Gastroesophageal sphincter (tissue), 3 donors: ENCODE measurements at regions not wholly inside any gene's neighbourhood (a gene's known extent, or its start where the extent isn't known, plus 50 kb on each side); places are given as distances from the start of the nearest gene placed in this dataset.

Experiments used
- CTCF ChIP-seq, 4 experiments: fragments of 200-600 bp in 2 of 4; fragments of 450-650 bp in 2 of 4; sonication (generic) in 1 of 4; IDR thresholded peaks; one replicate each; pipeline ENCODE4 v1.5.1; 2017 to 2019; ENCODE audit warnings: antibody characterized with exemption in 4 of 4, mild to moderate bottlenecking in 2 of 4, moderate library complexity in 2 of 4
- EP300 ChIP-seq: sonication (generic); formaldehyde crosslinking; IDR thresholded peaks from one replicate; pipeline ENCODE4 v1.6.1; 2017; ENCODE audit warnings: antibody characterized with exemption, mild to moderate bottlenecking
- POLR2A ChIP-seq, 2 donors: fragments of 450-650 bp; IDR thresholded peaks; one replicate each; pipeline ENCODE4 v1.6.1; 2017; ENCODE audit warnings: antibody characterized with exemption in 2 of 2, mild to moderate bottlenecking in 2 of 2, moderate library complexity in 1 of 2
- POLR2AphosphoS5 ChIP-seq: sonication (generic); formaldehyde crosslinking; IDR thresholded peaks from one replicate; pipeline ENCODE4 v1.6.1; 2017; ENCODE audit warnings: antibody characterized with exemption

- TF ChIP-seq CTCF (IDR thresholded peaks at IDR 0.05), result no peak
- no peak for TF ChIP-seq POLR2A (IDR thresholded peaks at IDR 0.05)
- no peak for TF ChIP-seq EP300
- no peak for TF ChIP-seq POLR2AphosphoS5
Measured at GRCh38 chr2:207284556-207285472, 119.1 kb upstream of the KLF7 start.
